ENCODE measurements at regions not wholly inside any gene's neighbourhood (a gene's known extent, or its start where the extent isn't known, plus 50 kb on each side); places are given as distances from the start of the nearest gene placed in this dataset.

- H3K4me3 Mint-ChIP-seq: no peak overlapping the region
- no peak for TF ChIP-seq USF2 (CRISPR knock-in tag; IDR thresholded peaks at IDR 0.05)
- TF ChIP-seq MXD4 (CRISPR knock-in tag; IDR thresholded peaks at IDR 0.05; ENCODE audit: borderline replicate concordance): no peak
- TF ChIP-seq ATF1 (CRISPR knock-in tag; IDR thresholded peaks at IDR 0.05): no peak
- TF ChIP-seq STAT6 (CRISPR knock-in tag; conservative IDR thresholded peaks at IDR 0.05; ENCODE audit: low read depth): no peak
- no peak for TF ChIP-seq NFE2L1 (CRISPR knock-in tag; IDR thresholded peaks at IDR 0.05)
- no peak for TF ChIP-seq PREB (CRISPR knock-in tag; IDR thresholded peaks at IDR 0.05; ENCODE audit: borderline replicate concordance)
- no peak overlapping the region for H3K27ac Mint-ChIP-seq
- no peaks in the 10 kb centered on the region for H3K36me3 Mint-ChIP-seq
- no peaks in the 10 kb centered on the region for H3K27me3 Mint-ChIP-seq (ENCODE audit: low read depth)
- ChIA-PET POLR2A (no interaction called here), CTCF (no interaction called here)
- H3K4me1 Mint-ChIP-seq: peaks cover 12% of the 10 kb centered on the region
- no peak for DNase-seq (ENCODE audit: low spot score)
- no peak for ATAC-seq
- H3K9me3 Mint-ChIP-seq: peaks cover 5% of the 10 kb centered on the region; the same call in 1 of the 2 replicates
Observed at GRCh38 chr3:67077656-67078055, 79.5 kb downstream of the KBTBD8 start.

GRCh38 chr3:67082533-67083024, 84.5 kb downstream of the KBTBD8 start:
- ChIA-PET POLR2A (no interaction called here), CTCF (no interaction called here)
- TF ChIP-seq ZNF425 (CRISPR knock-in tag; conservative IDR thresholded peaks at IDR 0.05) (no peak), MYBL2 (CRISPR knock-in tag; IDR thresholded peaks at IDR 0.05) (no peak), RORB (CRISPR knock-in tag; IDR thresholded peaks at IDR 0.05) (no peak), GTF2I (CRISPR knock-in tag; conservative IDR thresholded peaks at IDR 0.05) (no peak), ETV6 (CRISPR knock-in tag; IDR thresholded peaks at IDR 0.05) (no peak), PREB (CRISPR knock-in tag; IDR thresholded peaks at IDR 0.05; ENCODE audit: borderline replicate concordance) (no peak), ZNF317 (CRISPR knock-in tag; IDR thresholded peaks at IDR 0.05; ENCODE audit: borderline replicate concordance, low read depth) (no peak), MAX (CRISPR knock-in tag; IDR thresholded peaks at IDR 0.05) (no peak), SMAD4 (CRISPR knock-in tag; IDR thresholded peaks at IDR 0.05) (no peak), NFATC4 (CRISPR knock-in tag; IDR thresholded peaks at IDR 0.05) (no peak), CBFB (CRISPR knock-in tag; IDR thresholded peaks at IDR 0.05; ENCODE audit: low read depth) (no peak), ZNF138 (CRISPR knock-in tag; conservative IDR thresholded peaks at IDR 0.05) (no peak), HMGA2 (CRISPR knock-in tag; IDR thresholded peaks at IDR 0.05) (no peak), TP53 (CRISPR knock-in tag; IDR thresholded peaks at IDR 0.05) (no peak), TEAD1 (CRISPR knock-in tag; IDR thresholded peaks at IDR 0.05) (no peak), USF2 (CRISPR knock-in tag; IDR thresholded peaks at IDR 0.05) (no peak), ATF6 (CRISPR knock-in tag; IDR thresholded peaks at IDR 0.05) (no peak), IRF2 (CRISPR knock-in tag; IDR thresholded peaks at IDR 0.05; ENCODE audit: borderline replicate concordance, low read depth) (no peak)
- no peak for DNase-seq (ENCODE audit: low spot score)
- Mint-ChIP-seq H3K27ac (no peak overlapping the region), H3K27me3 (ENCODE audit: low read depth) (no peaks in the 10 kb centered on the region), H3K36me3 (peaks cover 6% of the 10 kb centered on the region; the same call in 1 of the 2 replicates), H3K4me3 (no peak overlapping the region), H3K9me3 (peaks cover 29% of the 10 kb centered on the region), H3K4me1 (0 out of 2 replicates have a peak, but pooled peaks cover 3% of the 10 kb centered on the region)
- ATAC-seq: no peak

Measured in WTC11 (cell line).